B cell (primary cell): ENCODE measurements at regions not wholly inside any gene's neighbourhood (a gene's known extent, or its start where the extent isn't known, plus 50 kb on each side); places are given as distances from the start of the nearest gene placed in this dataset.

ENCODE experiments used
- ATAC-seq: fragments of 200-7000 bp; cut with Tn5 transposase; one replicate; pipeline ENCODE4 v1.10.0; 2021; ENCODE audit warnings: low read depth, mild to moderate bottlenecking, moderate number of reproducible peaks, moderate library complexity
- CTCF ChIA-PET: fragments of 350-600 bp; sonication (Branson Sonifier 250); formaldehyde crosslinking; loops from one replicate; lab custom pipeline; 2021; ENCODE audit warnings: antibody characterized with exemption, inconsistent platforms; lab: Charles Lee
- POLR2A ChIA-PET: fragments of 350-600 bp; sonication (Branson Sonifier 250); formaldehyde crosslinking; loops from one replicate; lab custom pipeline; 2021; ENCODE audit warnings: antibody characterized with exemption; lab: Charles Lee
- DNase-seq: peaks from one replicate; pipeline ENCODE4 v3.0.0; 2013
- H2AFZ ChIP-seq: 2 replicates; pipeline ENCODE4 v1.6.1; 2012; ENCODE audit warnings: mild to moderate bottlenecking, low read depth, low read length; ENCODE audit not compliant: insufficient read depth, poor library complexity, severe bottlenecking
- H3K27ac ChIP-seq, 2 donors: 1 replicate in 1 of 2; 2 replicates in 1 of 2; pipeline ENCODE4 v1.5.1; 2012 to 2013; ENCODE audit warnings: low read length in 2 of 2, mild to moderate bottlenecking in 2 of 2, moderate library complexity in 1 of 2
- H3K27me3 ChIP-seq, 4 experiments: fragments of 200-600 bp in 1 of 4; sonication (generic) in 1 of 4; replicated peaks in 1 of 4; 1 replicate in 2 of 4; 2 replicates in 2 of 4; pipeline versions ENCODE4 v1.6.1 to v1.7.0; 2013 to 2016; ENCODE audit warnings: low read length in 3 of 4, mild to moderate bottlenecking in 2 of 4, mixed read lengths in 1 of 4, moderate library complexity in 1 of 4; ENCODE audit not compliant: insufficient read depth in 4 of 4, control insufficient read depth in 3 of 4; ENCODE audit errors: control extremely low read depth in 1 of 4
- H3K36me3 ChIP-seq, 2 experiments: replicated peaks in 1 of 2; 1 replicate in 1 of 2; 2 replicates in 1 of 2; pipeline versions ENCODE4 v1.6.1 to v1.7.1; 2013; ENCODE audit warnings: low read length in 1 of 2; ENCODE audit not compliant: insufficient read depth in 2 of 2, control insufficient read depth in 1 of 2; ENCODE audit errors: control extremely low read depth in 1 of 2, extremely low read depth in 1 of 2
- H3K4me1 ChIP-seq, 2 donors: fragments of 200-600 bp in 1 of 2; sonication (generic) in 1 of 2; 1 replicate in 1 of 2; 2 replicates in 1 of 2; pipeline versions ENCODE4 v1.5.1 to v1.6.1; 2013 to 2017; ENCODE audit warnings: low read length in 2 of 2; ENCODE audit not compliant: control insufficient read depth in 2 of 2, insufficient read depth in 2 of 2
- H3K4me2 ChIP-seq: replicated peaks from 2 replicates; pipeline ENCODE3; 2012; ENCODE audit warnings: mild to moderate bottlenecking, low read depth, low read length; ENCODE audit not compliant: poor library complexity, severe bottlenecking
- H3K4me3 ChIP-seq, 5 experiments: fragments of 200-600 bp in 1 of 5; sonication (generic) in 1 of 5; 1 replicate in 3 of 5; 2 replicates in 2 of 5; pipeline versions ENCODE4 v1.5.1 to v1.7.0; 2011 to 2016; ENCODE audit warnings: low read length in 4 of 5, mild to moderate bottlenecking in 4 of 5, low read depth in 2 of 5, control low read depth in 1 of 5, moderate library complexity in 1 of 5; ENCODE audit not compliant: insufficient read depth in 1 of 5; ENCODE audit errors: control extremely low read depth in 1 of 5, extremely low read depth in 1 of 5
- H3K79me2 ChIP-seq: fragments of 200-600 bp; sonication (generic); one replicate; pipeline ENCODE4 v1.6.0; 2016; ENCODE audit warnings: low read length; ENCODE audit not compliant: control insufficient read depth, insufficient read depth
- H3K9ac ChIP-seq: fragments of 200-600 bp; sonication (generic); 2 replicates; pipeline ENCODE4 v1.6.1; 2017; ENCODE audit warnings: mild to moderate bottlenecking, low read length, moderate library complexity
- H3K9me3 ChIP-seq, 3 donors: one replicate each; pipeline versions ENCODE4 v1.6.1 to v1.7.1; 2013; ENCODE audit warnings: low read length in 2 of 3; ENCODE audit not compliant: control insufficient read depth in 2 of 3, insufficient read depth in 1 of 3; ENCODE audit errors: control extremely low read depth in 1 of 3
- H4K20me1 ChIP-seq: 2 replicates; pipeline ENCODE4 v1.6.0; 2012; ENCODE audit warnings: mild to moderate bottlenecking, low read length; ENCODE audit not compliant: insufficient read depth, control insufficient read depth, poor library complexity, severe bottlenecking
- H3K27ac Mint-ChIP-seq: one replicate; pipeline ENCODE4 v1.8.0; 2021; ENCODE audit warnings: mixed read lengths
- H3K27me3 Mint-ChIP-seq: one replicate; pipeline ENCODE4 v1.8.0; 2021; ENCODE audit warnings: mixed read lengths
- H3K4me1 Mint-ChIP-seq: one replicate; pipeline ENCODE4 v1.8.0; 2021; ENCODE audit warnings: mixed read lengths
- H3K4me3 Mint-ChIP-seq: one replicate; pipeline ENCODE4 v1.8.0; 2021; ENCODE audit warnings: mixed read lengths
- H3K9me3 Mint-ChIP-seq: one replicate; pipeline ENCODE4 v1.8.0; 2022; ENCODE audit warnings: mixed read lengths; ENCODE audit not compliant: insufficient read depth
- EZH2 ChIP-seq: IDR thresholded peaks from 2 replicates; pipeline ENCODE4 v1.6.1; 2012; ENCODE audit warnings: borderline replicate concordance, low read depth, mild to moderate bottlenecking, moderate library complexity, low read length; ENCODE audit not compliant: insufficient read depth, poor library complexity, severe bottlenecking
- WGBS: methylation state at CpG from one replicate; pipeline ENCODE4 v1.1.5; 2013; ENCODE audit warnings: missing lambda C conversion rate; ENCODE audit not compliant: insufficient coverage; 5-methylcytosine and 5-hydroxymethylcytosine counted together
- intact Hi-C: fragments of 100-400 bp; cut with micrococcal nuclease; formaldehyde crosslinking; loops from one replicate; pipeline ENCODE4 v1.10.0; 2022
- TF ChIP-seq, protein P1 (sequence below): fragments of 200-600 bp; IDR thresholded peaks from one replicate; pipeline ENCODE4 v1.8.0; 2022; ENCODE audit warnings: antibody characterized with exemption, mild to moderate bottlenecking

DNA sequence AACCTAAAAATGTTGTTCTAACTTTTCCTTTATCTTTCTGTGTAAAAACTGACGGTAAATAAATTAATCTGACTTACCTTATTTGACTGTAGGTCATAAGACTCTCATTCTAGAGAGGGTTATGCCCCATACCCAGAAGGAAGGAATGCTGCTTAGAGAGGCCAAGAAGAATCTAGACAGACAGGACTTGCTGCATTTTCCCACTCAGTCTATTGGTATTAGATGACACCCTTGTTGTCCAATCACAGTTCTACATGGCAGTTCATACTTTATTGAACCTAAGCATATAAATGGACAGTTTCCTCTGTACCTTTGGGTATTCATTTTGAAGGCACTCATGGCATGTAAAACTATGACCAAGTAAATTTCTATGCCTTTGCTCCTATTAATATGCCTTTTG lies 359.6 kb upstream of the ID4 start:
- intact Hi-C loops = no loop called here
- Histone ChIP-seq H3K4me1 (no peaks in the 10 kb centered on the region), H3K27ac (no peak overlapping the region), H3K79me2 (no peaks in the 10 kb centered on the region), H3K36me3 (no peaks in the 10 kb centered on the region), H2AFZ (no peak overlapping the region), H3K27me3 (no peaks in the 10 kb centered on the region), H3K4me2 (no peak overlapping the region), H3K4me3 (no peak overlapping the region), H3K9ac (no peak overlapping the region), H4K20me1 (no peaks in the 10 kb centered on the region), H3K9me3 (peaks cover 0 to 20% (median 0%) of the 10 kb centered on the region in 3 donors)
- Mint-ChIP-seq H3K27me3 (no peaks in the 10 kb centered on the region), H3K4me1 (no peaks in the 10 kb centered on the region), H3K9me3 (peaks cover 2% of the 10 kb centered on the region), H3K4me3 (no peak overlapping the region), H3K27ac (no peak overlapping the region)
- DNase-seq (no peak), ATAC-seq (no peak)
- TF ChIP-seq, protein P1, sequence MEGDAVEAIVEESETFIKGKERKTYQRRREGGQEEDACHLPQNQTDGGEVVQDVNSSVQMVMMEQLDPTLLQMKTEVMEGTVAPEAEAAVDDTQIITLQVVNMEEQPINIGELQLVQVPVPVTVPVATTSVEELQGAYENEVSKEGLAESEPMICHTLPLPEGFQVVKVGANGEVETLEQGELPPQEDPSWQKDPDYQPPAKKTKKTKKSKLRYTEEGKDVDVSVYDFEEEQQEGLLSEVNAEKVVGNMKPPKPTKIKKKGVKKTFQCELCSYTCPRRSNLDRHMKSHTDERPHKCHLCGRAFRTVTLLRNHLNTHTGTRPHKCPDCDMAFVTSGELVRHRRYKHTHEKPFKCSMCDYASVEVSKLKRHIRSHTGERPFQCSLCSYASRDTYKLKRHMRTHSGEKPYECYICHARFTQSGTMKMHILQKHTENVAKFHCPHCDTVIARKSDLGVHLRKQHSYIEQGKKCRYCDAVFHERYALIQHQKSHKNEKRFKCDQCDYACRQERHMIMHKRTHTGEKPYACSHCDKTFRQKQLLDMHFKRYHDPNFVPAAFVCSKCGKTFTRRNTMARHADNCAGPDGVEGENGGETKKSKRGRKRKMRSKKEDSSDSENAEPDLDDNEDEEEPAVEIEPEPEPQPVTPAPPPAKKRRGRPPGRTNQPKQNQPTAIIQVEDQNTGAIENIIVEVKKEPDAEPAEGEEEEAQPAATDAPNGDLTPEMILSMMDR = no peak
- no peak for TF ChIP-seq EZH2
- WGBS = no CpG with 5 or more reads among the region's 1 CpG
- POLR2A ChIA-PET = no interaction called here
- CTCF ChIA-PET = no interaction called here

DNA sequence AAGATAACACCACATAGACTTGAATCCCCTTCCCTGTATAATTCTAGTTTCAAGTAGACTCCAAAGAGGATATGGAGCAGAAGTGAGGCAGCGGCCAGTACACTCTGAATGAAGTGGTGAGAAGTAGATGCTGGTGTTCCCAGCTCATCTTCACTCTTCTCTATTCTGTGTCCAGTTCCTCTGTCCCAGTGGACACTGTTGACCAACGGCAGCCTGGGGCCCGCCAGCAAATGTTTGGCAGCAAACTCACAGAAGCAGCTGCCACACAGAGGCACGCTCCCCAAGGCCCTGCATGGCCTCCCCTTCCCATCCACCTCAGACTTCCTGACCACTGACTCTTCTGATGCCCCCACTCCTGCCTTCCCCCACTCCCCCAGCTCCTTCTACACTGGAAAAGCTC lies 358.9 kb upstream of the ID4 start:
- no peak for TF ChIP-seq EZH2
- TF ChIP-seq, protein P1 = no peak
- WGBS = 64% methylated on average over 3 of the region's 4 CpGs
- CTCF ChIA-PET = no interaction called here

More for the DNA sequence above, 358.9 kb upstream of the ID4 start:
- no peak overlapping the region for H3K4me3 Mint-ChIP-seq
- no peak for DNase-seq
- H3K27ac ChIP-seq = no peak overlapping the region
- no peaks in the 10 kb centered on the region for H3K36me3 ChIP-seq
- no peaks in the 10 kb centered on the region for H3K4me1 Mint-ChIP-seq
- no peak overlapping the region for H2AFZ ChIP-seq
- POLR2A ChIA-PET = no interaction called here
- H3K4me2 ChIP-seq = no peak overlapping the region
- intact Hi-C loops = no loop called here
- no peaks in the 10 kb centered on the region for H3K27me3 Mint-ChIP-seq
- no peak for ATAC-seq
- no peak overlapping the region for H3K4me3 ChIP-seq
- no peak overlapping the region for H3K27ac Mint-ChIP-seq
- no peaks in the 10 kb centered on the region for H3K79me2 ChIP-seq
- no peaks in the 10 kb centered on the region for H3K4me1 ChIP-seq
- no peaks in the 10 kb centered on the region for H3K27me3 ChIP-seq
- peaks cover 0 to 18% (median 0%) of the 10 kb centered on the region in 3 donors for H3K9me3 ChIP-seq
- no peaks in the 10 kb centered on the region for H3K9me3 Mint-ChIP-seq
- no peak overlapping the region for H3K9ac ChIP-seq
- H4K20me1 ChIP-seq = no peaks in the 10 kb centered on the region
